ENCODE measurements at regions not wholly inside any gene's neighbourhood (a gene's known extent, or its start where the extent isn't known, plus 50 kb on each side); places are given as distances from the start of the nearest gene placed in this dataset.

- 0 out of 2 replicates have a peak, but pooled peaks cover 2% of the 10 kb centered on the region for H3K9me3 ChIP-seq (ENCODE audit: control insufficient read depth, insufficient read depth, low read length)
- CTCF ChIA-PET, result no interaction called here
- H3K4me1 ChIP-seq (ENCODE audit: control insufficient read depth, insufficient read depth, low read length), result peaks cover 13% of the 10 kb centered on the region
- no peak overlapping the region for H3K9ac ChIP-seq (ENCODE audit: low read depth, low read length)
- no peak overlapping the region for H2AK5ac ChIP-seq (ENCODE audit: low read depth, low read length)
- no peak overlapping the region for H2BK5ac ChIP-seq (ENCODE audit: low read depth, low read length, poor library complexity, severe bottlenecking)
- WGBS, 2 experiments (ENCODE audit: extremely low coverage in 2 of 2, insufficient read length in 1 of 2), result 88% methylated on average over 3 of the region's 3 CpGs; no CpG with 5 or more reads in 1 of the 2 experiments
- H3K23ac ChIP-seq (ENCODE audit: low read depth, low read length), result no peak overlapping the region
- H2AFZ ChIP-seq (replicated peaks; ENCODE audit: low read length, poor library complexity), result no peak overlapping the region
- POLR2A ChIA-PET (ENCODE audit: unreplicated experiment), result no interaction called here
- in situ Hi-C loops (cut with MboI; ENCODE audit: low sequenced_read_pairs) (no loop called here), intact Hi-C loops (cut with micrococcal nuclease) (no loop called here), dilution Hi-C loops (cut with HindIII; ENCODE audit: low sequenced_read_pairs, unreplicated experiment) (no loop called here)
- H3K4me3 ChIP-seq (ENCODE audit: insufficient read depth, low read depth, low read length), result no peak overlapping the region
- no peak overlapping the region for H3K27ac ChIP-seq (ENCODE audit: insufficient read depth, low read length)
- H3K18ac ChIP-seq (ENCODE audit: low read depth, low read length), result no peak overlapping the region
- no peak overlapping the region for H3K14ac ChIP-seq (replicated peaks; ENCODE audit: low read depth, low read length)
- H2BK20ac ChIP-seq (ENCODE audit: low read depth, low read length), result no peak overlapping the region
- no peaks in the 10 kb centered on the region for H4K20me1 ChIP-seq (ENCODE audit: insufficient read depth, low read length)
- ATAC-seq (ENCODE audit: low read depth), result no peak
- no peak overlapping the region for H4K91ac ChIP-seq (ENCODE audit: insufficient read depth, low read depth, low read length)
- H3K27me3 ChIP-seq (ENCODE audit: control insufficient read depth, insufficient read depth, low read length), result peaks cover 7% of the 10 kb centered on the region; the same call in 1 of the 2 replicates
- BruUV-seq (replicated peaks), result no TSS peak
- H3K9me1 ChIP-seq (ENCODE audit: insufficient read depth, low read length), result no peaks in the 10 kb centered on the region
- TF ChIP-seq CHD1 (IDR thresholded peaks at IDR 0.05; ENCODE audit: low read depth, low read length) (no peak), RCOR1 (IDR thresholded peaks at IDR 0.05; ENCODE audit: insufficient replicate concordance, low read length) (no peak), MAFK (IDR thresholded peaks at IDR 0.05; ENCODE audit: low read depth, low read length) (no peak), BHLHE40 (IDR thresholded peaks at IDR 0.05; ENCODE audit: low read depth, low read length) (no peak), ELK1 (IDR thresholded peaks at IDR 0.05; ENCODE audit: borderline replicate concordance, low read depth, low read length) (no peak), MXI1 (IDR thresholded peaks at IDR 0.05; ENCODE audit: borderline replicate concordance, low read depth, low read length) (no peak), NFE2L2 (IDR thresholded peaks at IDR 0.05; ENCODE audit: low read depth, low read length) (no peak), SMC3 (IDR thresholded peaks at IDR 0.05; ENCODE audit: low read depth, low read length) (no peak), FOS (IDR thresholded peaks at IDR 0.05; ENCODE audit: low read depth, low read length) (no peak), RFX5 (IDR thresholded peaks at IDR 0.05; ENCODE audit: low read depth, low read length) (no peak), CTCF (conservative IDR thresholded peaks at IDR 0.05; ENCODE audit: low read depth, low read length) (no peak), CEBPB (IDR thresholded peaks at IDR 0.05; ENCODE audit: low read depth, low read length) (no peak)
- no peak overlapping the region for H3K4ac ChIP-seq (ENCODE audit: low read depth, low read length)
- no peaks in the 10 kb centered on the region for H3K36me3 ChIP-seq (ENCODE audit: control insufficient read depth, insufficient read depth, low read length)
- no peak overlapping the region for H4K5ac ChIP-seq (ENCODE audit: low read depth, low read length)
- H3K79me1 ChIP-seq (ENCODE audit: low read depth in 1 of 2, low read length in 2 of 2), result no peaks in the 10 kb centered on the region
- no peak overlapping the region for H2BK120ac ChIP-seq (ENCODE audit: low read depth, low read length)
- no peak overlapping the region for H3K56ac ChIP-seq (ENCODE audit: extremely low read depth, insufficient read depth, low read length)
- no peak overlapping the region for H2AK9ac ChIP-seq (replicated peaks; ENCODE audit: low read depth, low read length, poor library complexity)
- no peak overlapping the region for H4K8ac ChIP-seq (ENCODE audit: low read depth in 2 of 2, low read length in 2 of 2)
- H2BK15ac ChIP-seq (ENCODE audit: low read depth, low read length), result no peak overlapping the region
- no peak overlapping the region for H3K4me2 ChIP-seq (ENCODE audit: low read depth, low read length)
- DNase-seq, result no peak
Observed at GRCh38 chr9:95810133-95810532, 65.4 kb upstream of the ERCC6L2 start.
